Omental fat pad (tissue), 3 donors: ENCODE measurements at regions not wholly inside any gene's neighbourhood (a gene's known extent, or its start where the extent isn't known, plus 50 kb on each side); places are given as distances from the start of the nearest gene placed in this dataset.

Source experiments
- ATAC-seq: fragments of 150-250 bp; one replicate; pipeline ENCODE4 v1.9.1; 2016; ENCODE audit warnings: mild to moderate bottlenecking, moderate library complexity; ENCODE audit not compliant: low FRiP score
- DNase-seq: peaks from one replicate; pipeline ENCODE4 v3.0.0-alpha.2; 2019; ENCODE audit warnings: low spot score
- TF ChIP-seq, protein P1 (sequence below), 3 donors: fragments of 450-650 bp; IDR thresholded peaks; one replicate each; pipeline ENCODE4 v1.5.1; 2016 to 2017; ENCODE audit warnings: antibody characterized with exemption in 3 of 3, mild to moderate bottlenecking in 3 of 3, moderate library complexity in 2 of 3

DNA sequence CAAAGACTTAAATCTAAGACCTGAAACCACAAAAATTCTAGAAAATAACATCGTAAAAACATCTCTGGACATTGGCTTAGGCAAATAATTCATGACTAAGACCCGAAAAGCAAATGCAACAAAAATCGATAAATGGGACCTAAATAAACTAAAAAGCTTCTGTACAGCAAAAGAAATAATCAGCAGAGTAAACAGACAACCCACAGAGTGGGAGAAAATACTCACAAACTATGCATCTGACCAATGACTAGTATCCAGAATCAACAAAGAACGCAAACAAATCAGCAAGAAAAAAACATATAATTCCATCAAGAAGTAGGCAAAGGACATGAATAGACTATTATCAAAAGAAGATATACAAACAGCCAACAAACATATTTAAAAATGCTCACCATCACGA is 749.4 kb downstream of the PLOD2 start:
- ATAC-seq, result no peak

DNA sequence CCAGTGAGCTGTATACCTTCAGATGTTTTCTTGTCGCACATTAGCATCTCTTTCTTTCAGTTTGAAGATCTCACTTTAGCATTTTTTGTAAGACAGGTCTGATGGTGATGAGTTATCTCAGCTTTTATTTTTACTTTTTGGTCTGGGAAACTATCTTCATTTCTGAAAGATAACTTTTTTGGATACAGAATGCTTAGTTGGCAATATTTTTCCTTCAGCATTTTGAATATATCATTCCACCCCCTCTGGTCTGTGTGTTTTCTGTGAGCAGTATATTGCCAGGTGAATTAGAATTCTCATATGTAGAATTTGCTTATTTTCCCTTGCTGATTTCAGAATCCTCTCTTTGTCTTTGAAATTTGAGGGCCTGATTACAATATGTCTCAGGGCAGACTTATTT is 743.3 kb downstream of the PLOD2 start:
- no peak for ATAC-seq
- no peak for DNase-seq
- TF ChIP-seq, protein P1, sequence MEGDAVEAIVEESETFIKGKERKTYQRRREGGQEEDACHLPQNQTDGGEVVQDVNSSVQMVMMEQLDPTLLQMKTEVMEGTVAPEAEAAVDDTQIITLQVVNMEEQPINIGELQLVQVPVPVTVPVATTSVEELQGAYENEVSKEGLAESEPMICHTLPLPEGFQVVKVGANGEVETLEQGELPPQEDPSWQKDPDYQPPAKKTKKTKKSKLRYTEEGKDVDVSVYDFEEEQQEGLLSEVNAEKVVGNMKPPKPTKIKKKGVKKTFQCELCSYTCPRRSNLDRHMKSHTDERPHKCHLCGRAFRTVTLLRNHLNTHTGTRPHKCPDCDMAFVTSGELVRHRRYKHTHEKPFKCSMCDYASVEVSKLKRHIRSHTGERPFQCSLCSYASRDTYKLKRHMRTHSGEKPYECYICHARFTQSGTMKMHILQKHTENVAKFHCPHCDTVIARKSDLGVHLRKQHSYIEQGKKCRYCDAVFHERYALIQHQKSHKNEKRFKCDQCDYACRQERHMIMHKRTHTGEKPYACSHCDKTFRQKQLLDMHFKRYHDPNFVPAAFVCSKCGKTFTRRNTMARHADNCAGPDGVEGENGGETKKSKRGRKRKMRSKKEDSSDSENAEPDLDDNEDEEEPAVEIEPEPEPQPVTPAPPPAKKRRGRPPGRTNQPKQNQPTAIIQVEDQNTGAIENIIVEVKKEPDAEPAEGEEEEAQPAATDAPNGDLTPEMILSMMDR (IDR thresholded peaks at IDR 0.05), result no peak

More for the DNA sequence above, 749.4 kb downstream of the PLOD2 start:
- TF ChIP-seq, protein P1 (IDR thresholded peaks at IDR 0.05), result no peak
- DNase-seq, result no peak

DNA sequence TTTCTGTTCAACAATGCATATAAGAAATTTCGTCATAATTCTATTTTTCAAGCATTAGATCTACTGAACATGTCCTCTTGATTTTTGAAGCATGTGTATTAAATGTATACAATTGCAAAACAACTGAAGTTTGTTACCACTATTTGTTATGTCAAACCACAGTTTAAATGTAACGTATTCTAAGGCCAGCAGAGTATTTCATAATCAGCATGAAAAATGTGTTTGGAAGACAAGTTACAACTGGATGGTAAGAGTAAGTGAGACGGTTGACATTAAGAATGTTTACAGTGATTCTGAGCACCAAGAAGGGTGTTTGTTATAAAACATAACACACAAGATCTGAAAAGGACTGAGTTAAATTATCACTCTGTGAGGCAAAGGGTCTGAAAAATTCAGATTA is 738.4 kb downstream of the PLOD2 start:
- ATAC-seq, result no peak
- DNase-seq, result no peak
- TF ChIP-seq, protein P1 (IDR thresholded peaks at IDR 0.05), result no peak

DNA sequence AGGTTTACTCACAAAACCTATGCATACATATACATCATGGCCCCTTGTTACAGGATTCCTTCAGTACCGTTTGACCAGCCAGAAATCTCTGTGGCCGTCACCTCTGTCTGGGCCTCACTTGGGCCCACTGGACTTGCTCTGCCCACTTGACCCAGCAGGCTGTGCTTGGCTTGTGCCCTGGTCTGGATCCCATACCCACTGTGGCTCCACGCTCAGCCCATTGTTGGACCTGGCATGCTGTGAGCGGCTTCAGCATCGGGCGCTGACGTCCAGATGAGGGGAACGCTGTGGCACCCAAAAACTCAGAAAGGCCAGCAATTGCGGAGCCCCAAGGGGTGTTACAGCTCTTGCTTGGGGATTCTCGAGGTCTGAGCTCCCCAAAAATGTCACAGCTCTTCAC is 733.6 kb downstream of the PLOD2 start:
- TF ChIP-seq, protein P1 (IDR thresholded peaks at IDR 0.05), result no peak
- ATAC-seq (no peak), DNase-seq (no peak)

DNA sequence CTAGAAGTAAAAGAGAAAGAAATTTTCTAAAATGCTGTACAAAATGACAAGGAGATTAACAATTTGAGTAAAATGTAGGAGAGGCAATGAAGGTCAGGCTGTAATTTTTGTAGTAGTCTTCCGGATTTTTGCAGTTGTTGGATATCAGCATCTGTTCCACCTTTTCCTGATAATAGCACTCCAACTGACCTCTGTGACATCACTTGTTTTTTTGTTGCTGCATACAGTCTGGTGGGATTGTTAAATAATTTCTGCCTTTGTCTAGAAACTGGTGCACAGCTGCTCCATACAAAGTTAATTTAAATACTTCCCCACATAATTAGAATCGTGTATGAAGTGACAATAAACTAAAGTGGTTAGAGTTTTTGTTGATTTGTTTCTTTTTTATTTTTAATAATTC is 731.4 kb downstream of the PLOD2 start:
- TF ChIP-seq, protein P1 (IDR thresholded peaks at IDR 0.05), result no peak
- DNase-seq (no peak), ATAC-seq (no peak)

DNA sequence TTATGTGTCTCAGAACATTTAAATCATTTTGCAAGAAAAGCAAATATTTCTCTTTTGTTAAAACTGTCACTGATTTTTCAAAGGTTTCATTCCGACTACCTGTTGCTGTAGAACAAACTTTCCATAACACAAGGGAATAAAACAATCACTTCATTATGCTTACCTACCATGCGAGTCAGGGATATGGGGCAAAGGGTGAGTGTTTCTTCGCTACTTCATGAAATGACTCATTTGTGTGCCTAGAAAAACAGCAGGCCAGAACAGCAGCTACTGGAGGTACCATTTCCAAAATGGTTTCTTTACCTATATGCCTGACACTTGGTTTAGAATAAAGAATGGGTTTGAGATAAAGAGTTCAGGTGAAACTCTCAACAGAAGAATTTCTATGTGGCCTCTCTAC is 712.5 kb downstream of the PLOD2 start:
- DNase-seq, result no peak
- TF ChIP-seq, protein P1 (IDR thresholded peaks at IDR 0.05), result no peak
- ATAC-seq, result no peak

DNA sequence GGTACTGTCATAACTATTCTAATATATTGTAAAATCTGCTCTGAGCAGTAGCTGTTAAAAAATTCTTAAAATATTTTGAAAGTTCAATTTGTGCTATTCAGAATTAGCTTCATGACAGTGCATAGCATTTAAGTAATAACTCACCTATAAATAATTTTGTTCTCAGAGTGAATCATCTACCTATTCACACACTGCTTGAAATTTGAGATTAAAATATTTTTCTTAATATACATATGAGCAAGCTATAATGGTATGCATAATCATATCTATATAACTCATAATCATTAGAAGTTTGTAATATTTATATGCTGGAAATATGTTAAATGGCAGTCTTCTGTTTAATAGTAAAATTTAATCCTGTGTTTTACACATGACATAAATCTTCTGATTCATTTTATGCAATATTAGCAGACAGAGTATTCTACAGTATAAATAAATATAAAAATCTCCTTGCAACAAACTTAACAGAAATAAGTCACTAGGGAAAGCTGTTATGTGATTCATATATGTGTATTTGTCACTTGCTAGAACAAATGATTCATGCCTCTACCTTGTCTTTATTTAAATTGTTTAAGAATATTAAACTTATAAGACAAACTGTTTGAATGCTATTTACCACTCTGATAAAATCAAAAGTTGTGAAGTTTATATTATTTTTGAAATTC is 710.8 kb downstream of the PLOD2 start:
- TF ChIP-seq, protein P1 (IDR thresholded peaks at IDR 0.05), result no peak
- ATAC-seq, result no peak

More for the DNA sequence above, 710.8 kb downstream of the PLOD2 start:
- DNase-seq, result no peak
